PC-9 (cell line): ENCODE measurements at regions not wholly inside any gene's neighbourhood (a gene's known extent, or its start where the extent isn't known, plus 50 kb on each side); places are given as distances from the start of the nearest gene placed in this dataset.

Source experiments
- EZH2 ChIP-seq: fragments of 200-600 bp; sonication (generic); IDR thresholded peaks from 2 replicates; pipeline ENCODE4 v1.8.0; 2017; ENCODE audit warnings: antibody characterized with exemption, low read depth
- TF ChIP-seq, protein P1 (sequence below): fragments of 200-600 bp; sonication (generic); conservative IDR thresholded peaks from 2 replicates; pipeline ENCODE4 v1.6.1; 2017; ENCODE audit warnings: mixed run types, antibody characterized with exemption, mild to moderate bottlenecking, moderate library complexity

DNA sequence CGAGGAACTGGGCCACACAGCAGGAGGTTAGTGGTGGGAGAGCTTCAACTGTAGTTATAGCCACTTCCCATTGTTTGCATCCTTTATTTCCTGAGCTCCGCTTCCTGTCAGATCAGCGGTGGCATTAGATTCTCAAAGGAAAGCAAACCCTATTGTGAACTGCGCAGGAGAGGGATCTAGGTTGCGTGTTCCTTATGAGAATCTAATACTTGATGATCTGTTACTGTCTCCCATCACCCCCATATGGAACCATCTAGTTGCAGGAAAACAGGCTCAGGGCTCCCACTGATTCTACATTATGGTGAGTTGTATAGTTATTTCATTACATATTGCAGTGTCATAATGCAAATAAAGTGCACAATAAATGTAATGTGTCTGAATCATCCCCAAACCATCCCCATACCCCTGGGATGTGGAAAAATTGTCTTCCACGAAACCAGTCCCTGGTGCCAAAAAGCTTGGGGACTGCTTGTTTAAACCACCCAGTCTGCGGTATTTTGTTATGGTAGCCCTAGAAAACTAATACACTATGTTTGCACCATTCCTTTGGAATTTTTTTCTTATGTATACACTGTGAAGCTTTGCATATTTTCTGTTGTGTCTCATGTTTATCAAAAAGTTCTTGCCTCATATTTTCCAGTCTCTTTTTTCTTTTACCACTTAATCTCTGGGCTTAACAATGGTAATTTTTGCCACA lies 136.6 kb upstream of the IVNS1ABP start:
- TF ChIP-seq, protein P1, sequence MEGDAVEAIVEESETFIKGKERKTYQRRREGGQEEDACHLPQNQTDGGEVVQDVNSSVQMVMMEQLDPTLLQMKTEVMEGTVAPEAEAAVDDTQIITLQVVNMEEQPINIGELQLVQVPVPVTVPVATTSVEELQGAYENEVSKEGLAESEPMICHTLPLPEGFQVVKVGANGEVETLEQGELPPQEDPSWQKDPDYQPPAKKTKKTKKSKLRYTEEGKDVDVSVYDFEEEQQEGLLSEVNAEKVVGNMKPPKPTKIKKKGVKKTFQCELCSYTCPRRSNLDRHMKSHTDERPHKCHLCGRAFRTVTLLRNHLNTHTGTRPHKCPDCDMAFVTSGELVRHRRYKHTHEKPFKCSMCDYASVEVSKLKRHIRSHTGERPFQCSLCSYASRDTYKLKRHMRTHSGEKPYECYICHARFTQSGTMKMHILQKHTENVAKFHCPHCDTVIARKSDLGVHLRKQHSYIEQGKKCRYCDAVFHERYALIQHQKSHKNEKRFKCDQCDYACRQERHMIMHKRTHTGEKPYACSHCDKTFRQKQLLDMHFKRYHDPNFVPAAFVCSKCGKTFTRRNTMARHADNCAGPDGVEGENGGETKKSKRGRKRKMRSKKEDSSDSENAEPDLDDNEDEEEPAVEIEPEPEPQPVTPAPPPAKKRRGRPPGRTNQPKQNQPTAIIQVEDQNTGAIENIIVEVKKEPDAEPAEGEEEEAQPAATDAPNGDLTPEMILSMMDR: no peak
- no peak for TF ChIP-seq EZH2
